ENCODE measurements at regions not wholly inside any gene's neighbourhood (a gene's known extent, or its start where the extent isn't known, plus 50 kb on each side); places are given as distances from the start of the nearest gene placed in this dataset.

DNA sequence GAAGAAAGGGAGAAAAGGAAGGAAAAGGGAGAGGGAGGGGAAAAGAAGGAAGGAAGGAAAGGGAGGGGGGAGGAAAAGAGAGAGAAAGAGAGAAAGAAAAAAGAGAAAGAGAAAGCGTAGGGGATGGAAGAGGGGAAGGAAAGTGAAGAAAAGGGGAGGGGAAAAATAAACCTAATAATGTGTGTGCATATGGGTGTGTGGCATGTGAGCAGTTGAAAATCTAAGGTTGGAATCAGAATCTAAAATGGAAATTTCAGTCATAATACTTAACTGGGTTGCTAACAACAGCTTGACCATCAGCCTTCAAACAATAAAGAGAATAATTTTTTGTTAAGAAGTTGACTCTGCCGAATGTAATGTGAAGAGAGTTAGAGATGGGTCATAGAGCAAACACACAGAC, 407.9 kb upstream of the SLC14A2 start:
- TF ChIP-seq CHD4 (IDR thresholded peaks at IDR 0.05) (no peak), SRF (IDR thresholded peaks at IDR 0.05; ENCODE audit: low read depth in 2 of 2, low read length in 2 of 2) (no peak)
- H3K9me3 ChIP-seq (replicated peaks; ENCODE audit: control insufficient read depth, insufficient read depth, low read length), result no peaks in the 10 kb centered on the region
- no peaks in the 10 kb centered on the region for H3K4me1 ChIP-seq (ENCODE audit: control insufficient read depth, insufficient read depth, low read length)
- peak; percentile 47; the same call in 2 of the 3 replicates for ATAC-seq
- no peak overlapping the region for H3K27ac ChIP-seq (ENCODE audit: control insufficient read depth, insufficient read depth)
- POLR2A ChIA-PET, result interaction anchor here (1.3 kb wide), 1 partner anchor 10 kb away, joined by 3 read pairs; no protein-coding TSS in a partner anchor
- H3K4me2 ChIP-seq (ENCODE audit: control insufficient read depth, insufficient read depth), result no peak overlapping the region
- no peak for DNase-seq (ENCODE audit: low read depth, low spot score)
- H3K4me3 ChIP-seq, result no peak overlapping the region
- H3K36me3 ChIP-seq (ENCODE audit: control insufficient read depth in 2 of 2, insufficient read depth in 2 of 2, low read length in 1 of 2), result no peaks in the 10 kb centered on the region
- no peak overlapping the region for H3K9ac ChIP-seq (ENCODE audit: control insufficient read depth, insufficient read depth, low read length)
- no peak overlapping the region for H2AFZ ChIP-seq (ENCODE audit: control insufficient read depth, low read depth, low read length)
- no peak for FAIRE-seq
- RAD21 ChIA-PET (ENCODE audit: unreplicated experiment), result interaction anchor here (0.7 to 2.2 kb wide), 3 partner anchors 9 to 525 kb away, joined by 3 to 6 read pairs (median 6); no protein-coding TSS in a partner anchor
- H3K27me3 ChIP-seq (replicated peaks in 1 of 2; ENCODE audit: control insufficient read depth in 2 of 2, insufficient read depth in 2 of 2, low read length in 1 of 2), result no peaks in the 10 kb centered on the region
- in situ Hi-C loops (cut with MboI), result loop anchor here (25.0 kb wide), 1 partner anchor 195 kb away; no protein-coding TSS in a partner anchor
- H4K20me1 ChIP-seq (ENCODE audit: control insufficient read depth, insufficient read depth), result no peaks in the 10 kb centered on the region
- intact Hi-C loops (cut with micrococcal nuclease; ENCODE audit: unreplicated experiment), result no loop called here
- no peaks in the 10 kb centered on the region for H3K79me2 ChIP-seq (ENCODE audit: control insufficient read depth, insufficient read depth, low read length)
- WGBS (ENCODE audit: insufficient coverage, insufficient replicate concordance, low lambda C conversion rate, missing lambda C conversion rate), result 21% methylated on average over 2 of the region's 2 CpGs
- no TSS peak for BruUV-seq (replicated peaks)
- SMC1A ChIA-PET (ENCODE audit: uncharacterized antibody, unreplicated experiment), result interaction anchor here (0.8 to 2.3 kb wide), 6 partner anchors 10 to 627 kb away, joined by 3 to 14 read pairs (median 6); no protein-coding TSS in a partner anchor
- CTCF ChIA-PET, result interaction anchor here (0.5 to 1.9 kb wide), 8 partner anchors 9 to 495 kb away, joined by 3 to 6 read pairs (median 3); no protein-coding TSS in a partner anchor

DNA sequence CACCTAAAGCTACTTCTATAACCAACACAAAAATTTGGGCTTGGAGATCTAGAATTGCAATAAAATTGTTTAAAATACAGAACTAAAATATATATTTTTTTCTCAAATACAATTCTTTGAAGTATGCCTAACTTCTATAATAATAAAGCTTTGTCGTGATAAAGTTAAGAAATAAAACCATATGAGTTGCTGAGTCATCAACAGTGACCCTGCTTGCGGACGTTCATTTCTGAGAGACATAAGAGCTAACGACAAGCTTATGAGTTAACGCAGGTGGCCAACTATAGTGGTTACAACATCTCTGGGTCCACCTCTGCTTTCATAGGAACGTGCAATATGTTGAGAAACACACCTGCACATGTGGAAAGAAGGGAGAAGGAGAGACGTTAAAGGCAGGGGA, 407.1 kb upstream of the SLC14A2 start:
- ChIA-PET POLR2A (interaction anchor here (1.3 kb wide), 1 partner anchor 11 kb away, joined by 3 read pairs; no protein-coding TSS in a partner anchor), CTCF (interaction anchor here (0.7 to 1.9 kb wide), 10 partner anchors 9 to 1110 kb away, joined by 3 to 6 read pairs (median 3); no protein-coding TSS in a partner anchor), RAD21 (ENCODE audit: unreplicated experiment) (interaction anchor here (0.7 to 2.2 kb wide), 5 partner anchors 10 to 526 kb away, joined by 3 to 6 read pairs (median 3); no protein-coding TSS in a partner anchor), SMC1A (ENCODE audit: uncharacterized antibody, unreplicated experiment) (interaction anchor here (0.8 to 2.3 kb wide), 11 partner anchors 8 to 628 kb away, joined by 3 to 14 read pairs (median 3); no protein-coding TSS in a partner anchor)
- no peak for TF ChIP-seq NFXL1 (IDR thresholded peaks at IDR 0.05; ENCODE audit: borderline replicate concordance)
- TF ChIP-seq GATAD2B (conservative IDR thresholded peaks at IDR 0.05; ENCODE audit: low read depth), result no peak
- TF ChIP-seq KDM1A (IDR thresholded peaks at IDR 0.05; ENCODE audit: borderline replicate concordance), result no peak
- no peak for TF ChIP-seq POU2F2 (IDR thresholded peaks at IDR 0.05; ENCODE audit: borderline replicate concordance, low read depth, low read length)
- TF ChIP-seq SIX5 (IDR thresholded peaks at IDR 0.05; ENCODE audit: low read depth, low read length, severe bottlenecking), result no peak
- no peak for TF ChIP-seq JUND (IDR thresholded peaks at IDR 0.05; ENCODE audit: low read depth, low read length)
- TF ChIP-seq, protein P1, sequence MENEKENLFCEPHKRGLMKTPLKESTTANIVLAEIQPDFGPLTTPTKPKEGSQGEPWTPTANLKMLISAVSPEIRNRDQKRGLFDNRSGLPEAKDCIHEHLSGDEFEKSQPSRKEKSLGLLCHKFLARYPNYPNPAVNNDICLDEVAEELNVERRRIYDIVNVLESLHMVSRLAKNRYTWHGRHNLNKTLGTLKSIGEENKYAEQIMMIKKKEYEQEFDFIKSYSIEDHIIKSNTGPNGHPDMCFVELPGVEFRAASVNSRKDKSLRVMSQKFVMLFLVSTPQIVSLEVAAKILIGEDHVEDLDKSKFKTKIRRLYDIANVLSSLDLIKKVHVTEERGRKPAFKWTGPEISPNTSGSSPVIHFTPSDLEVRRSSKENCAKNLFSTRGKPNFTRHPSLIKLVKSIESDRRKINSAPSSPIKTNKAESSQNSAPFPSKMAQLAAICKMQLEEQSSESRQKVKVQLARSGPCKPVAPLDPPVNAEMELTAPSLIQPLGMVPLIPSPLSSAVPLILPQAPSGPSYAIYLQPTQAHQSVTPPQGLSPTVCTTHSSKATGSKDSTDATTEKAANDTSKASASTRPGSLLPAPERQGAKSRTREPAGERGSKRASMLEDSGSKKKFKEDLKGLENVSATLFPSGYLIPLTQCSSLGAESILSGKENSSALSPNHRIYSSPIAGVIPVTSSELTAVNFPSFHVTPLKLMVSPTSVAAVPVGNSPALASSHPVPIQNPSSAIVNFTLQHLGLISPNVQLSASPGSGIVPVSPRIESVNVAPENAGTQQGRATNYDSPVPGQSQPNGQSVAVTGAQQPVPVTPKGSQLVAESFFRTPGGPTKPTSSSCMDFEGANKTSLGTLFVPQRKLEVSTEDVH (IDR thresholded peaks at IDR 0.05; ENCODE audit: low read depth, partially characterized antibody), result no peak
- TF ChIP-seq RAD51 (IDR thresholded peaks at IDR 0.05), result no peak
- no TSS peak for BruUV-seq (replicated peaks)
- FAIRE-seq, result no peak
- H3K9me3 ChIP-seq (replicated peaks; ENCODE audit: control insufficient read depth, insufficient read depth, low read length), result no peaks in the 10 kb centered on the region
- H3K4me3 ChIP-seq, result no peak overlapping the region
- H2AFZ ChIP-seq (ENCODE audit: control insufficient read depth, low read depth, low read length), result no peak overlapping the region
- no peaks in the 10 kb centered on the region for H3K79me2 ChIP-seq (ENCODE audit: control insufficient read depth, insufficient read depth, low read length)
- H3K27me3 ChIP-seq (replicated peaks in 1 of 2; ENCODE audit: control insufficient read depth in 2 of 2, insufficient read depth in 2 of 2, low read length in 1 of 2), result no peaks in the 10 kb centered on the region
- no peak for ATAC-seq
- 86% methylated on average over 7 of the region's 7 CpGs for WGBS (ENCODE audit: insufficient coverage, insufficient replicate concordance, low lambda C conversion rate, missing lambda C conversion rate)
- DNase-seq (ENCODE audit: low read depth, low spot score), result no peak
- in situ Hi-C loops (cut with MboI) (loop anchor here (25.0 kb wide), 1 partner anchor 196 kb away; no protein-coding TSS in a partner anchor), intact Hi-C loops (cut with micrococcal nuclease; ENCODE audit: unreplicated experiment) (no loop called here)
- no peak overlapping the region for H3K27ac ChIP-seq (ENCODE audit: control insufficient read depth, insufficient read depth)
- H3K36me3 ChIP-seq (ENCODE audit: control insufficient read depth in 2 of 2, insufficient read depth in 2 of 2, low read length in 1 of 2), result no peaks in the 10 kb centered on the region
- no peaks in the 10 kb centered on the region for H4K20me1 ChIP-seq (ENCODE audit: control insufficient read depth, insufficient read depth)
- no peaks in the 10 kb centered on the region for H3K4me1 ChIP-seq (ENCODE audit: control insufficient read depth, insufficient read depth, low read length)
- H3K4me2 ChIP-seq (ENCODE audit: control insufficient read depth, insufficient read depth), result no peak overlapping the region
- H3K9ac ChIP-seq (ENCODE audit: control insufficient read depth, insufficient read depth, low read length), result no peak overlapping the region

All from GM12878 (cell line).